Left ventricle myocardium inferior (tissue), 1 donor: ENCODE measurements at regions not wholly inside any gene's neighbourhood (a gene's known extent, or its start where the extent isn't known, plus 50 kb on each side); places are given as distances from the start of the nearest gene placed in this dataset.

Source experiments
- DNase-seq: peaks from one replicate; pipeline ENCODE4 v3.0.0-alpha.2; 2020
- H3K27ac ChIP-seq: fragments of 200-600 bp; replicated peaks from 2 replicates; pipeline ENCODE4 v1.8.0; 2021
- H3K27me3 ChIP-seq: fragments of 200-600 bp; 2 replicates; pipeline ENCODE4 v1.8.0; 2021; ENCODE audit warnings: low read depth
- H3K36me3 ChIP-seq: fragments of 200-600 bp; 2 replicates; pipeline ENCODE4 v1.8.0; 2021
- H3K4me1 ChIP-seq: fragments of 200-600 bp; 2 replicates; pipeline ENCODE4 v1.8.0; 2021
- H3K4me3 ChIP-seq: fragments of 200-600 bp; 2 replicates; pipeline ENCODE4 v1.8.0; 2021; ENCODE audit warnings: mild to moderate bottlenecking, moderate library complexity
- H3K9me3 ChIP-seq: fragments of 200-600 bp; replicated peaks from 2 replicates; pipeline ENCODE4 v1.8.0; 2021
- CTCF ChIP-seq: fragments of 200-600 bp; IDR thresholded peaks from 2 replicates; pipeline ENCODE4 v1.8.0; 2021; ENCODE audit warnings: antibody characterized with exemption, mild to moderate bottlenecking, borderline replicate concordance
- intact Hi-C: fragments of 100-400 bp; cut with micrococcal nuclease; formaldehyde crosslinking; loops from one replicate; pipeline ENCODE4 v1.11.0; 2022
- donor health status: DM: no; HTN: yes; CAD: no; lungs with severe emphysema.

DNA sequence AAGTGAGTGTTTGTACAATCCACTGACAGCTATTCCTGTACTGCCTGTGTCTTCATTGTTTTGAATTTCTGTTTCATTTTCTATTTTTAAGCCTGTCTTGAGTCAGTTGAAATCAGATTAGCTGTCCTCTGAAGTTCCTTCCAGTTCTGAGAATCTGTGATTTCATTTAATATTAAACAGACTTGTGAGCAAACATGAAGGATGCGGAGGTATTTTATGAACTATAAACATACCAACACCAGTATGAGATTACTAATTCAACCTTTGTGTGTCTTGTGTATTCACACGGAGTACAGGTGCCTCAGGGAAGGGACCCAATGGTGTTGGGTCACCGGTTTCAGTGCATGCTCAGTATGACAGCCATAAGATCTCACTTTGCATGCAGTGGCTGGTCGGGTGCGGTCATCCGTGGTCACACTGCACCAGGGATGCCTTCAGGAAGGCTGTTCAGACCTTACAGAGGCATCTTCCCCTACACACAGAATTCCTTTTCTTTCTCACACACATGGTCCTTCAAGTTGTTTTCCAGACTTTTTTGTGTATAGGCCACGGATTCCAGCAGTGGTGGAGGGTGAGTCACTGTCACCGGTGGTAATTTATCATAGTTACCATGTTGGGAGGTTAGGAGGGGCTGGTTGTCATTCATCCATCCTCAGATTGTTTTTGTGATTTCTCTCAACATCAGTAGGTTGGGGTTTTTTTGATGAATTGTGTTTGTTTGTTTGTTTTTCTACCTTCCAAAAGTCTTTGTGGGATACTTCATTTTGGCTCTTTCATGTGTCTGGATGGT is 103.0 kb upstream of the SFSWAP start:
- Histone ChIP-seq H3K27me3 (peaks cover 87% of the 10 kb centered on the region), H3K27ac (no peak overlapping the region), H3K36me3 (no peaks in the 10 kb centered on the region), H3K4me3 (no peak overlapping the region), H3K4me1 (no peaks in the 10 kb centered on the region), H3K9me3 (no peaks in the 10 kb centered on the region)
- intact Hi-C loops, result no loop called here
- no peak for DNase-seq
- no peak for TF ChIP-seq CTCF

- DNase-seq, result peak; percentile 73
- Histone ChIP-seq H3K27me3 (peaks cover 85% of the 10 kb centered on the region), H3K9me3 (no peaks in the 10 kb centered on the region), H3K4me3 (peak overlapping the region; percentile 27), H3K4me1 (no peaks in the 10 kb centered on the region), H3K27ac (peak overlapping the region; percentile 47), H3K36me3 (no peaks in the 10 kb centered on the region)
- intact Hi-C loops, result no loop called here
- TF ChIP-seq CTCF, result peak; percentile 91
These were observed 101.9 kb upstream of the SFSWAP start for GRCh38 chr12:131608740-131609690.

- TF ChIP-seq CTCF, result no peak
- Histone ChIP-seq H3K27me3 (peaks cover 80% of the 10 kb centered on the region), H3K4me1 (no peaks in the 10 kb centered on the region), H3K4me3 (no peak overlapping the region), H3K27ac (no peak overlapping the region), H3K9me3 (no peaks in the 10 kb centered on the region), H3K36me3 (no peaks in the 10 kb centered on the region)
- DNase-seq, result no peak
- intact Hi-C loops, result no loop called here
These were observed 101.1 kb upstream of the SFSWAP start for GRCh38 chr12:131609762-131610161.

DNA sequence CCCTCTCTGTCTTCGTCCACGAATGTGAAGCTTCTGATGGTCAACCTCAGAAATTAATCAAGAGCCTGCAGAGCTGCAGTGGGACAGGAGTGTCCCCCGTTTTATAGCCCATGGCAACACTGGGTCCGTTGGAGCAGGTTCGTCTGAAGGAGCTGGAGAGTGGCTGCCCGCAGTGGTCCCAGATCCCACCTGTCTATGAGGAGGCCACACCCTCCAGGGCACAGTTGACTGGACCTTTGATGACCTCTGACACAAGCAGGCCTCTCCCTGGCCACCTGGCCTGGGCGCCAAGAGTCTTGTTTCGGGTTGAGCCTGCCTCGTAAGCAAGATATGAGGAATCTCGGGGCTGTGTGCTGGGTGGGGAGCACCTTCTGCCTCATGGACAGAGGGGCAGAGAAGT is 100.7 kb upstream of the SFSWAP start:
- DNase-seq, result no peak
- Histone ChIP-seq H3K4me3 (no peak overlapping the region), H3K9me3 (no peaks in the 10 kb centered on the region), H3K27me3 (peaks cover 80% of the 10 kb centered on the region), H3K36me3 (no peaks in the 10 kb centered on the region), H3K4me1 (no peaks in the 10 kb centered on the region), H3K27ac (no peak overlapping the region)
- TF ChIP-seq CTCF, result no peak
- intact Hi-C loops, result no loop called here

DNA sequence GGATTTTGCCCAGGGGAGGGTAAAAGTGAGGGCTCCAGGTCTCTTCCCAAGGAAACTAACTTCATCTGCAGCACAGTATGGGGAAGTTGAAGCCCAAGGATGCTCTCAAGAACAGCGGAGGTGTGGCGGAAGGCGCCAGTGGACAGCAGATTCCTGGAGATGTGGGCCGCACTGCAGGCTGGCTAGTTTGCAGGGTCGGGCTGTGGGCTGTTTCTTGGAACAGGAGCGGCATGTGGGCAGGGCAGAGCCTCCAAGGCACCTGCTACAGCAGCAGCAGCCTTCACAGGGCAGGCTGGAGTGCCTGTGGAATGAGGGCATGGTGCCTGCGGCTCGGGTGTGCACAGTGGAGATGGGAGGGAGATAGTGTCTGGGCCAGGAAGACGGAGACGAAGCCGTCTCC is 100.0 kb upstream of the SFSWAP start:
- H3K4me1 ChIP-seq, result no peaks in the 10 kb centered on the region
- H3K36me3 ChIP-seq, result no peaks in the 10 kb centered on the region
- intact Hi-C loops, result no loop called here
- no peak for DNase-seq
- H3K4me3 ChIP-seq, result no peak overlapping the region
- no peak overlapping the region for H3K27ac ChIP-seq
- peaks cover 82% of the 10 kb centered on the region for H3K27me3 ChIP-seq
- no peaks in the 10 kb centered on the region for H3K9me3 ChIP-seq
- no peak for TF ChIP-seq CTCF
